ENCODE measurements at regions not wholly inside any gene's neighbourhood (a gene's known extent, or its start where the extent isn't known, plus 50 kb on each side); places are given as distances from the start of the nearest gene placed in this dataset.

DNA sequence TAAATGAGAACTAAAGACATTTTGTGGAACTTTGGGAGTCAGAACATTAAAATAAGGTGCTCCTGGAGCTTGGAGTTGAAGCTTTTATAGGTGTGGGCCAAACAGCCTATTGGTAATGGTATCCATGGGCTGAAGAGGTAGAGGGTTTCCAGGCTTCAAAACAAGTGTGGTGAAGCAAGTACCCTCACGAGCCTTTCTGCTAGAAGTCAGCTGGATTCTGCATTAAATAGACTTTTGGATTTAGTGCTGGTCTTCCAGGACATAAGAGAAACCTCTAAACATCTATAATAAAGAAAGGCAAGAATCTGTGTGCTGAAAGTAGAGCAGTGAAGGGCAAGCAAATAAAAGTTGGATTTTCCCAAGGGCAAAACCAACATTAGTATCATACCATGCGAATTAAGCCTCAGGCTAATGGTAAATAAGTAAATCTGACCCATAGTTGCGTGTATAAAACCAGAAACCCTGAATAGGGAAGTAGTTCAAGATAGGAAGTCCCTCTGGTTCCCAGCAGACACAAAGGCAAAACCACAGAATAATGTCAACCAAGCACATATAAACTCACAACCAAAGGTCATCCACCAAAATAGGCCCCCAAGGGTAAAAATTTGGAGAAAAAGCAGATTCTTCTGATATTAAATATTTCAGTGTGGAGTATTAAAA, 306.3 kb downstream of the TLE4 start:
- H3K14ac ChIP-seq (ENCODE audit: insufficient read depth, low read length) = no peak overlapping the region
- H3K79me2 ChIP-seq (ENCODE audit: insufficient read depth, low read length) = no peaks in the 10 kb centered on the region
- no peaks in the 10 kb centered on the region for H4K20me1 ChIP-seq (ENCODE audit: control insufficient read depth, insufficient read depth, insufficient read length)
- H3K18ac ChIP-seq (ENCODE audit: insufficient read length, low read depth, low read length) = no peak overlapping the region
- no peak overlapping the region for H3K4me3 Mint-ChIP-seq
- no peak overlapping the region for H4K5ac ChIP-seq (ENCODE audit: insufficient read length, low read depth, low read length)
- H2AFZ ChIP-seq (ENCODE audit: low read length) = no peak overlapping the region
- no peak overlapping the region for H4K8ac ChIP-seq (replicated peaks; ENCODE audit: insufficient read length, low read depth, low read length)
- H2BK5ac ChIP-seq (ENCODE audit: insufficient read length, low read length) = no peak overlapping the region
- no peaks in the 10 kb centered on the region for H3K79me1 ChIP-seq (ENCODE audit: insufficient read depth, low read depth, low read length, poor library complexity, severe bottlenecking)
- no CpG with 5 or more reads among the region's 3 CpGs for WGBS (ENCODE audit: extremely low coverage, insufficient read length, low lambda C conversion rate)
- no peak overlapping the region for H2AK5ac ChIP-seq (ENCODE audit: insufficient read length, low read length)
- TF ChIP-seq, protein P1, sequence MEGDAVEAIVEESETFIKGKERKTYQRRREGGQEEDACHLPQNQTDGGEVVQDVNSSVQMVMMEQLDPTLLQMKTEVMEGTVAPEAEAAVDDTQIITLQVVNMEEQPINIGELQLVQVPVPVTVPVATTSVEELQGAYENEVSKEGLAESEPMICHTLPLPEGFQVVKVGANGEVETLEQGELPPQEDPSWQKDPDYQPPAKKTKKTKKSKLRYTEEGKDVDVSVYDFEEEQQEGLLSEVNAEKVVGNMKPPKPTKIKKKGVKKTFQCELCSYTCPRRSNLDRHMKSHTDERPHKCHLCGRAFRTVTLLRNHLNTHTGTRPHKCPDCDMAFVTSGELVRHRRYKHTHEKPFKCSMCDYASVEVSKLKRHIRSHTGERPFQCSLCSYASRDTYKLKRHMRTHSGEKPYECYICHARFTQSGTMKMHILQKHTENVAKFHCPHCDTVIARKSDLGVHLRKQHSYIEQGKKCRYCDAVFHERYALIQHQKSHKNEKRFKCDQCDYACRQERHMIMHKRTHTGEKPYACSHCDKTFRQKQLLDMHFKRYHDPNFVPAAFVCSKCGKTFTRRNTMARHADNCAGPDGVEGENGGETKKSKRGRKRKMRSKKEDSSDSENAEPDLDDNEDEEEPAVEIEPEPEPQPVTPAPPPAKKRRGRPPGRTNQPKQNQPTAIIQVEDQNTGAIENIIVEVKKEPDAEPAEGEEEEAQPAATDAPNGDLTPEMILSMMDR (conservative IDR thresholded peaks at IDR 0.05) = no peak
- peaks cover 5 to 8% of the 10 kb centered on the region in 2 experiments for H3K4me1 Mint-ChIP-seq
- H2BK12ac ChIP-seq (ENCODE audit: insufficient read length, low read depth, low read length) = no peak overlapping the region
- H2BK120ac ChIP-seq (ENCODE audit: low read depth, low read length, poor library complexity, severe bottlenecking) = no peak overlapping the region
- H3K4ac ChIP-seq (ENCODE audit: low read depth, low read length) = no peak overlapping the region
- no peak overlapping the region for H3K27ac ChIP-seq (ENCODE audit: insufficient read length, low read depth, low read length)
- H3K23ac ChIP-seq (ENCODE audit: insufficient read length, low read depth, low read length) = no peak overlapping the region
- H3K4me2 ChIP-seq (ENCODE audit: insufficient read depth, insufficient read length, low read length) = no peak overlapping the region
- H3K27me3 Mint-ChIP-seq (ENCODE audit: low read depth) = no peaks in the 10 kb centered on the region
- no peaks in the 10 kb centered on the region for H3K9me3 ChIP-seq (ENCODE audit: control insufficient read depth, low read depth, low read length)
- H3K23me2 ChIP-seq (ENCODE audit: insufficient read length, low read depth, low read length, poor library complexity, severe bottlenecking) = no peaks in the 10 kb centered on the region
- H3K27ac Mint-ChIP-seq = peak overlapping the region in 1 of 3 experiments; percentile 14; a peak in 1 of 7 replicates
- H2BK15ac ChIP-seq (ENCODE audit: low read depth, low read length) = no peak overlapping the region
- no peak overlapping the region for H2BK20ac ChIP-seq (ENCODE audit: low read depth, low read length, poor library complexity, severe bottlenecking)
- no peak overlapping the region for H3K56ac ChIP-seq (ENCODE audit: insufficient read length, low read depth, low read length)
- no peaks in the 10 kb centered on the region; a peak in 1 of 5 replicates for H3K9me3 Mint-ChIP-seq
- no peak overlapping the region for H3K9ac ChIP-seq (ENCODE audit: extremely low read depth, insufficient read length, low read length)
- H3K27me3 ChIP-seq (ENCODE audit: insufficient read depth, low read length) = no peaks in the 10 kb centered on the region
- H4K91ac ChIP-seq (ENCODE audit: insufficient read length, low read depth, low read length) = no peak overlapping the region
- DNase-seq = no peak
- H3T11ph ChIP-seq (ENCODE audit: low read length) = no peak overlapping the region
- no peaks in the 10 kb centered on the region for H3K4me1 ChIP-seq (ENCODE audit: insufficient read depth, low read length)
- H3K36me3 Mint-ChIP-seq (ENCODE audit: insufficient read depth in 1 of 3, low read depth in 3 of 3) = no peaks in the 10 kb centered on the region

Measured in H9 (cell line).